NCI-H510A treated with DMSO at 0.1 percent for 48 hours (cell line): ENCODE measurements at regions not wholly inside any gene's neighbourhood (a gene's known extent, or its start where the extent isn't known, plus 50 kb on each side); places are given as distances from the start of the nearest gene placed in this dataset.

Source experiments
- DNase-seq: peaks from one replicate; lab custom pipeline; 2025; lab: John Stamatoyannopoulos, UW

- no peak for DNase-seq
Observed at GRCh38 chr10:124287071-124287685, 131.5 kb downstream of the OAT start.

GRCh38 chr10:124286621-124287020, 132.1 kb downstream of the OAT start:
- DNase-seq: no peak

GRCh38 chr10:124285587-124286527, 132.9 kb downstream of the OAT start:
- no peak for DNase-seq

- no peak for DNase-seq
Observed at GRCh38 chr10:124283949-124284250, 134.8 kb downstream of the OAT start.

GRCh38 chr10:124283215-124283948, 135.3 kb downstream of the OAT start:
- DNase-seq: no peak

- no peak for DNase-seq
Observed at GRCh38 chr10:124282326-124282725, 136.4 kb downstream of the OAT start.

GRCh38 chr10:124281666-124282065, 137.1 kb downstream of the OAT start:
- no peak for DNase-seq

GRCh38 chr10:124280916-124281315, 137.8 kb downstream of the OAT start:
- DNase-seq: no peak

- DNase-seq: no peak
Observed at GRCh38 chr10:124279882-124280281, 138.8 kb downstream of the OAT start.

- DNase-seq: no peak
Observed at GRCh38 chr10:124279298-124279697, 139.4 kb downstream of the OAT start.

GRCh38 chr10:124278356-124278755, 140.4 kb downstream of the OAT start:
- DNase-seq: no peak

GRCh38 chr10:124273141-124273540, 145.6 kb downstream of the OAT start:
- DNase-seq: no peak

GRCh38 chr10:124271676-124272075, 147.0 kb downstream of the OAT start:
- DNase-seq: no peak

- no peak for DNase-seq
Observed at GRCh38 chr10:124270530-124271327, 148.0 kb downstream of the OAT start.

GRCh38 chr10:124268976-124269375, 149.7 kb downstream of the OAT start:
- no peak for DNase-seq

GRCh38 chr10:124267911-124268549, 150.7 kb downstream of the OAT start:
- DNase-seq: no peak

- no peak for DNase-seq
Observed at GRCh38 chr10:124267231-124267885, 151.4 kb downstream of the OAT start.

GRCh38 chr10:124266468-124267230, 152.1 kb downstream of the OAT start:
- DNase-seq: no peak

GRCh38 chr10:124265776-124266467, 152.8 kb downstream of the OAT start:
- DNase-seq: no peak

- DNase-seq: no peak
Observed at GRCh38 chr10:124265391-124265745, 153.4 kb downstream of the OAT start.
